RWPE2 (cell line): ENCODE measurements at regions not wholly inside any gene's neighbourhood (a gene's known extent, or its start where the extent isn't known, plus 50 kb on each side); places are given as distances from the start of the nearest gene placed in this dataset.

Experiments
- ATAC-seq: fragments of 200-7000 bp; cut with Tn5 transposase; 3 replicates; pipeline ENCODE4 v1.9.1; 2021; ENCODE audit warnings: low read depth
- DNase-seq: peaks from one replicate; pipeline ENCODE4 v3.0.0-alpha.2; 2020; ENCODE audit warnings: low spot score
- H3K27ac ChIP-seq: fragments of 450-650 bp; 2 replicates; pipeline ENCODE4 v1.5.1; 2017; ENCODE audit warnings: mild to moderate bottlenecking; ENCODE audit not compliant: poor library complexity, severe bottlenecking
- H3K27me3 ChIP-seq: fragments of 250-450 bp; sonication (Bioruptor Pico); 2 replicates; pipeline ENCODE4 v1.5.1; 2021; ENCODE audit warnings: mild to moderate bottlenecking, moderate library complexity; ENCODE audit not compliant: insufficient read depth, poor library complexity, severe bottlenecking
- H3K36me3 ChIP-seq: fragments of 250-450 bp; sonication (Bioruptor Pico); 2 replicates; pipeline ENCODE4 v1.5.1; 2020; ENCODE audit warnings: low read depth, mild to moderate bottlenecking, moderate library complexity
- H3K4me1 ChIP-seq: fragments of 250-450 bp; sonication (Bioruptor Pico); 2 replicates; pipeline ENCODE4 v1.5.1; 2021; ENCODE audit warnings: mild to moderate bottlenecking, moderate library complexity; ENCODE audit not compliant: insufficient read depth, poor library complexity, severe bottlenecking
- H3K4me3 ChIP-seq: fragments of 250-450 bp; sonication (Bioruptor Pico); 2 replicates; pipeline ENCODE4 v1.5.1; 2021; ENCODE audit warnings: mild to moderate bottlenecking, moderate library complexity; ENCODE audit not compliant: severe bottlenecking
- H3K9me3 ChIP-seq: fragments of 250-450 bp; sonication (Bioruptor Pico); 2 replicates; pipeline ENCODE4 v1.5.1; 2021; ENCODE audit warnings: mild to moderate bottlenecking, moderate library complexity; ENCODE audit not compliant: severe bottlenecking
- TF ChIP-seq, protein P1 (sequence below): fragments of 450-650 bp; IDR thresholded peaks from one replicate; pipeline ENCODE4 v1.5.1; 2017; ENCODE audit warnings: mild to moderate bottlenecking, moderate library complexity; ENCODE audit not compliant: poor library complexity, severe bottlenecking

DNA sequence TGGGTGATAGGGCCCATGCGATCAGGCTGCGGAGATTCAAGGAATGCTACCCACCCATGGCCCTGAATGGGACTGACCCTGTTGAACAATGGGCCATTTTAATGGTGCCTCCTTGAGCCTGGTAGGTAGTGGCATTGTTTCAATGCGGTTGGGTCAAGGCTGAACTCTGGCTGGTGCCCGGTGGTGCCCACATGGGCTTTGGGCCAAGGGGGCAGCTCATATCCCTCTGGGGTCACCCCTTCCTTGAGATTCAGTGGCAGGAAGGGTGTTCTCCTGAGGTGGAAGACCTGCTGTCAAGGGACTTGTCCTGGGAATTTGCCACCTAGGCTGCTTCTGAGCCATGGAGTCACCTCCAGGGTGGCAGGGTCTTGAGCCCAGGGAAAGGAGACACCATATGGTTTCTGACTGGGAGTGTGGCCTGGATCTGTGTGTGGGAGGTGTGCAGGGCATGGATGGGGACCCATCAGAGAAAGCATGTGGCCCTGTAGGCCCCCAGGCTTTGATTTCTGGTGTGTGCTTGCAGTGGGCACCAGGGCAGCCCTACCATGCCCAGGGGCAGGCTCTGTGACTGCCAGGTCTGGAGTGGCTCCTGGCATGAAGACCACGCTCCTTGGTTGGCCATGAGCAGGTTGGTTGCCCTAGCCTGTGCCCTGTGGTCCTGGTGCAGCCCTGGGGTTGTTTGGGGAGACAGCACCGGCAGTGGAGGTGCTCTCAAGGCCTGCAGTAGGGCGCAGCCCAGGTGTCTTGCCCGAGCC is 199.9 kb downstream of the UBE3A start:
- Histone ChIP-seq H3K27ac (no peak overlapping the region), H3K4me3 (no peak overlapping the region), H3K36me3 (no peaks in the 10 kb centered on the region), H3K4me1 (no peaks in the 10 kb centered on the region), H3K27me3 (no peaks in the 10 kb centered on the region), H3K9me3 (peaks cover 57% of the 10 kb centered on the region)
- no peak for ATAC-seq
- peak; percentile 29 for DNase-seq
- TF ChIP-seq, protein P1, sequence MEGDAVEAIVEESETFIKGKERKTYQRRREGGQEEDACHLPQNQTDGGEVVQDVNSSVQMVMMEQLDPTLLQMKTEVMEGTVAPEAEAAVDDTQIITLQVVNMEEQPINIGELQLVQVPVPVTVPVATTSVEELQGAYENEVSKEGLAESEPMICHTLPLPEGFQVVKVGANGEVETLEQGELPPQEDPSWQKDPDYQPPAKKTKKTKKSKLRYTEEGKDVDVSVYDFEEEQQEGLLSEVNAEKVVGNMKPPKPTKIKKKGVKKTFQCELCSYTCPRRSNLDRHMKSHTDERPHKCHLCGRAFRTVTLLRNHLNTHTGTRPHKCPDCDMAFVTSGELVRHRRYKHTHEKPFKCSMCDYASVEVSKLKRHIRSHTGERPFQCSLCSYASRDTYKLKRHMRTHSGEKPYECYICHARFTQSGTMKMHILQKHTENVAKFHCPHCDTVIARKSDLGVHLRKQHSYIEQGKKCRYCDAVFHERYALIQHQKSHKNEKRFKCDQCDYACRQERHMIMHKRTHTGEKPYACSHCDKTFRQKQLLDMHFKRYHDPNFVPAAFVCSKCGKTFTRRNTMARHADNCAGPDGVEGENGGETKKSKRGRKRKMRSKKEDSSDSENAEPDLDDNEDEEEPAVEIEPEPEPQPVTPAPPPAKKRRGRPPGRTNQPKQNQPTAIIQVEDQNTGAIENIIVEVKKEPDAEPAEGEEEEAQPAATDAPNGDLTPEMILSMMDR, result no peak

- TF ChIP-seq, protein P1, result no peak
- Histone ChIP-seq H3K27me3 (no peaks in the 10 kb centered on the region), H3K36me3 (no peaks in the 10 kb centered on the region), H3K4me3 (no peak overlapping the region), H3K27ac (no peak overlapping the region), H3K9me3 (peaks cover 56% of the 10 kb centered on the region), H3K4me1 (no peaks in the 10 kb centered on the region)
- ATAC-seq, result no peak
- DNase-seq, result no peak
Observed at GRCh38 chr15:25239471-25240345, 199.1 kb downstream of the UBE3A start.

GRCh38 chr15:25240461-25241021 is 198.3 kb downstream of the UBE3A start:
- TF ChIP-seq, protein P1, result no peak
- DNase-seq (peak; percentile 49), ATAC-seq (no peak)
- Histone ChIP-seq H3K4me3 (no peak overlapping the region), H3K36me3 (no peaks in the 10 kb centered on the region), H3K4me1 (no peaks in the 10 kb centered on the region), H3K27ac (no peak overlapping the region), H3K27me3 (no peaks in the 10 kb centered on the region), H3K9me3 (peaks cover 57% of the 10 kb centered on the region)

GRCh38 chr15:25241241-25241801 is 197.5 kb downstream of the UBE3A start:
- ATAC-seq (no peak), DNase-seq (peak; percentile 56)
- Histone ChIP-seq H3K36me3 (no peaks in the 10 kb centered on the region), H3K27ac (no peak overlapping the region), H3K4me3 (no peak overlapping the region), H3K4me1 (no peaks in the 10 kb centered on the region), H3K9me3 (peaks cover 61% of the 10 kb centered on the region), H3K27me3 (no peaks in the 10 kb centered on the region)
- TF ChIP-seq, protein P1, result no peak
